ENCODE measurements at regions not wholly inside any gene's neighbourhood (a gene's known extent, or its start where the extent isn't known, plus 50 kb on each side); places are given as distances from the start of the nearest gene placed in this dataset.

GRCh38 chr10:44240584-44241205 is 144.2 kb downstream of the CXCL12 start:
- DNase-seq (ENCODE audit: low read depth), result no peak
- no peaks in the 10 kb centered on the region for H3K27me3 ChIP-seq (ENCODE audit: control insufficient read depth, insufficient read depth, low read length)
- no peak overlapping the region for H3K4me3 ChIP-seq (ENCODE audit: low read depth, low read length)
- no peaks in the 10 kb centered on the region for H3K36me3 ChIP-seq (ENCODE audit: control insufficient read depth, insufficient read depth, low read length)
- TF ChIP-seq CTCF (IDR thresholded peaks at IDR 0.05; ENCODE audit: insufficient read depth, low read length, severe bottlenecking), result no peak
- peak; percentile 32 for FAIRE-seq

GRCh38 chr10:44238212-44238611 is 146.7 kb downstream of the CXCL12 start:
- no peak for TF ChIP-seq CTCF (IDR thresholded peaks at IDR 0.05; ENCODE audit: insufficient read depth, low read length, severe bottlenecking)
- H3K36me3 ChIP-seq (ENCODE audit: control insufficient read depth, insufficient read depth, low read length), result no peaks in the 10 kb centered on the region
- no peak overlapping the region for H3K4me3 ChIP-seq (ENCODE audit: low read depth, low read length)
- FAIRE-seq, result no peak
- H3K27me3 ChIP-seq (ENCODE audit: control insufficient read depth, insufficient read depth, low read length), result no peaks in the 10 kb centered on the region
- no peak for DNase-seq (ENCODE audit: low read depth)

GRCh38 chr10:44237364-44238049 is 147.4 kb downstream of the CXCL12 start:
- no peaks in the 10 kb centered on the region for H3K36me3 ChIP-seq (ENCODE audit: control insufficient read depth, insufficient read depth, low read length)
- H3K27me3 ChIP-seq (ENCODE audit: control insufficient read depth, insufficient read depth, low read length), result no peaks in the 10 kb centered on the region
- FAIRE-seq (no peak), DNase-seq (ENCODE audit: low read depth) (no peak)
- TF ChIP-seq CTCF (IDR thresholded peaks at IDR 0.05; ENCODE audit: insufficient read depth, low read length, severe bottlenecking), result no peak
- H3K4me3 ChIP-seq (ENCODE audit: low read depth, low read length), result no peak overlapping the region

- no peak for DNase-seq (ENCODE audit: low read depth)
- Histone ChIP-seq H3K27me3 (ENCODE audit: control insufficient read depth, insufficient read depth, low read length) (no peaks in the 10 kb centered on the region), H3K36me3 (ENCODE audit: control insufficient read depth, insufficient read depth, low read length) (no peaks in the 10 kb centered on the region), H3K4me3 (ENCODE audit: low read depth, low read length) (no peak overlapping the region)
- no peak for TF ChIP-seq CTCF (IDR thresholded peaks at IDR 0.05; ENCODE audit: insufficient read depth, low read length, severe bottlenecking)
- no peak for FAIRE-seq
Measured at GRCh38 chr10:44235363-44235762, 149.5 kb downstream of the CXCL12 start.

GRCh38 chr10:44234483-44234875 is 150.4 kb downstream of the CXCL12 start:
- Histone ChIP-seq H3K36me3 (ENCODE audit: control insufficient read depth, insufficient read depth, low read length) (no peaks in the 10 kb centered on the region), H3K27me3 (ENCODE audit: control insufficient read depth, insufficient read depth, low read length) (no peaks in the 10 kb centered on the region), H3K4me3 (ENCODE audit: low read depth, low read length) (no peak overlapping the region)
- no peak for TF ChIP-seq CTCF (IDR thresholded peaks at IDR 0.05; ENCODE audit: insufficient read depth, low read length, severe bottlenecking)
- FAIRE-seq, result no peak
- DNase-seq (ENCODE audit: low read depth), result no peak

All from bronchial epithelial cell (primary cell).